Right cardiac atrium (tissue), 5 donors: ENCODE measurements at regions not wholly inside any gene's neighbourhood (a gene's known extent, or its start where the extent isn't known, plus 50 kb on each side); places are given as distances from the start of the nearest gene placed in this dataset.

Source experiments
- ATAC-seq, 2 donors: fragments of 200-7000 bp; cut with Tn5 transposase; one replicate each; pipeline versions ENCODE4 v1.8.0 to v1.9.1; 2020; ENCODE audit warnings: moderate library complexity in 2 of 2, mild to moderate bottlenecking in 1 of 2
- DNase-seq, 3 donors: peaks; one replicate each; pipeline ENCODE4 v3.0.0-alpha.2; 2020
- H3K27ac ChIP-seq: one replicate; pipeline ENCODE4 v1.5.1; 2013; ENCODE audit warnings: mild to moderate bottlenecking, low read length, control low read depth, moderate library complexity
- H3K27me3 ChIP-seq: one replicate; pipeline ENCODE4 v1.6.1; 2013; ENCODE audit not compliant: control insufficient read depth, insufficient read depth
- H3K4me1 ChIP-seq: one replicate; pipeline ENCODE4 v1.6.1; 2013; ENCODE audit warnings: low read length; ENCODE audit not compliant: control insufficient read depth, insufficient read depth
- H3K4me3 ChIP-seq: one replicate; pipeline ENCODE4 v1.5.1; 2013; ENCODE audit warnings: low read length, control low read depth
- H3K9me3 ChIP-seq: one replicate; pipeline ENCODE4 v1.6.1; 2013; ENCODE audit warnings: low read length; ENCODE audit not compliant: control insufficient read depth
- WGBS: extraction: QIAGEN DNeasy Blood & Tissue Kit; methylation state at CpG from one replicate; pipeline ENCODE4 v1.1.7; 2013; 5-methylcytosine and 5-hydroxymethylcytosine counted together
- intact Hi-C, 4 donors: fragments of 100-400 bp; cut with DNase I; formaldehyde crosslinking; loops; one replicate each; pipeline versions ENCODE4 v1.11.0 to v1.14.0; 2022 to 2023
- donor health status: healthy with polysubstance abuse.
- donor health status: DM: no; HTN: yes; CAD: no.
- donor health status: DM: no; HTN: no; CAD: no.
- donor health status: DM: no; HTN: yes; CAD: no; lungs with severe emphysema.
- donor health status: DM: yes; HTN: yes; CAD: no.

DNA sequence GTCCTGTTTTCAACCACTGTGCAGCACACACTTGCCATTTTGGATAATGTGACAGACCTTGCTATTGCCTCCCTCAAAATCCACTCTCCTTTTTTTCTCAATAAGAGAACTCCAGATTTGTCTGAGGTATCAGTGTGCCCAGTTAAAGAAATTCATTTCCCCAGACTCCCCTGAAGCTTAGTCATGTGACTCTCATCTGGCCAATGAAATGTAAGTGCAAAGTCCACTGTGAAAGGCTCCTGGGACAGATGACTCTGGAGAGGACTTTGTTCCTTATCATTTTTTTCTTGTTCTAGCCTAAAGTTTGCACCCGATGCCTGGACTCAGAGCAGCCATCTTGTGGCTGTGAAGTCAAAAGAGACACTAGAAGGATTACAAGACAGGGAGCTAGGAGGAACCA lies 268.6 kb upstream of the LRTM1 start:
- H3K27me3 ChIP-seq, result no peaks in the 10 kb centered on the region
- no peak for DNase-seq
- no peak overlapping the region for H3K27ac ChIP-seq
- 68% methylated on average over 1 of the region's 1 CpG for WGBS
- ATAC-seq, result no peak
- intact Hi-C loops, result no loop called here
- no peaks in the 10 kb centered on the region for H3K4me1 ChIP-seq
- H3K9me3 ChIP-seq, result no peaks in the 10 kb centered on the region
- no peak overlapping the region for H3K4me3 ChIP-seq

DNA sequence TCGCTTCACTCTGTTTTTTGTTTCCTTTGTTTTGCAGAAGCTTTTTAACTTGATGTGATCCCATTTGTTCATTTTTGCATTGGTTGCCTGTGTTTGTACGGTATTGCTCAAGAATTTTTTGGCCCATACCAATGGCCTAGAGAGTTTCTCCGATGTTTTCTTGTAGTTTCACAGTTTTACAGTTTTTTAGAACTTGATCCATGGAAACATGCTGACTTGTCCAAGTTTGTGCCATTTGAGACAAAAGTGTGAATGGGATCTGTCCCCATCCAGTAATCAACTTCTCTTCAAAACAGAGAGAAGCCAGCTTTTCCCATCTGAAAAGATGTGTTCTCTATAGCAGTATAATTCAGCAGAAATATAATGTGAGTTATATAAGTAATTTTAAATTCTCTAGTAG lies 266.5 kb upstream of the LRTM1 start:
- H3K9me3 ChIP-seq, result no peaks in the 10 kb centered on the region
- 80% methylated on average over 3 of the region's 3 CpGs for WGBS
- H3K4me3 ChIP-seq, result no peak overlapping the region
- no peaks in the 10 kb centered on the region for H3K4me1 ChIP-seq
- ATAC-seq (no peak), DNase-seq (no peak)
- H3K27ac ChIP-seq, result no peak overlapping the region
- H3K27me3 ChIP-seq, result no peaks in the 10 kb centered on the region
- intact Hi-C loops, result no loop called here

DNA sequence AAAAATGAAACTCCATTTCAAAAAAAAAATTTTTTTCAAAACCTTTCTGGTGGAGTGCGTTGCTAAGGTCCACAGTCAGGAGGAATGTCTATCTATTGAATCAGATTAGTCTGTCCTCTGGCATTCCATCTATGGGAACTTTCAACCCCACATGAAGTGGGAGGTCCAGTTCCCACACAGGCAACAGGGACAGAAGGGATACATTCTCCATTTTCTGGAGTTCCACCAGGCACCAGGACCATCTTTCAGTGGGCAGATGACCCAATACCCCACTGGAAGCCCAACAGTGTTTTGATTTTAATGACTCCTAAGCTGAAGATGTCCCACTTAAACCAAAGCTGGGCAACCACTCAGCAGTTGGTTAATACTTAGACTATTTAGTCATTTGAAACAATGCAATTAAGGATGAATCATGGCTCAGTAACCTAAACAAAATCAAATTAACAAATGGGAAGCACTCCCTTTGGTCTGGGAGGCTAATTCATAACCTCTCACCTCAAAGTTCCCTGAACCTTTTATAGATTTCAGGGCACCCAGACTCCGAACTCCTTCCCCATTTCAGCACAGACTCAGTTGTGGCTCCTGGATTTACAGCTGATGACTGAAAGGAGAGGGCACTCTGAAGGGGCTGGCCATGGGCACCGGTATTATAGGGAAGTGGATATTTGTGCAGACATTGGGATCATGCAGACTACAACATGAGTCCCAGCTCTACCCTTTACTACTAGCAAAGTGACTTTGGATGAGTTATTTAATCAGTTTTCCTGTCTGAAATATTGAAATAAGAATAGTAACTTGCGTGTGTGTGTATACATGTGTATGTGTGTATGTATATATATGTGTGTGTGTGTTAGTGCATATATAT lies 264.3 kb upstream of the LRTM1 start:
- Histone ChIP-seq H3K9me3 (no peaks in the 10 kb centered on the region), H3K4me3 (no peak overlapping the region), H3K4me1 (no peaks in the 10 kb centered on the region), H3K27me3 (no peaks in the 10 kb centered on the region), H3K27ac (no peak overlapping the region)
- intact Hi-C loops, result no loop called here
- DNase-seq (no peak), ATAC-seq (no peak)
- WGBS, result 83% methylated on average over 4 of the region's 4 CpGs

DNA sequence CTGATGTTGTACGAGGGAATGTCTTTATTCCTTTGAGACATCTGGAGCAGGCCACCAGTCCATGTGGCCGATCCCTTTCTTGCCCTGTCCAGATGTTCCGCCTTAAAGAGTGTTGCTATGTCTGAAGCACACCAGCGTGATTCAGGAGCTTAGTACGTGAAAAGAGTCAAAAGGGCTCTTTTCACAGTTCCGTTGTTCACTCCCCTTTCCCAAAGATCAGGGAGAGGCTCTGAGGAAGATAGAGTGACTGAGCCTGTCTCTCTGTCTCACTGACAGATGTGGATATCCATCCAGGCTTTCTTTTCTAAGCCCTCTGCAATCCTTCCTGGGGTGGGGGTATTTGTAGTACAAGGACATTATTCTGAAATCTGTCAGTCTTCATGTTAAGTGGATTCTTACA lies 262.5 kb upstream of the LRTM1 start:
- WGBS, result 55% methylated on average over 6 of the region's 6 CpGs
- no peaks in the 10 kb centered on the region for H3K27me3 ChIP-seq
- DNase-seq (no peak), ATAC-seq (no peak)
- no peaks in the 10 kb centered on the region for H3K9me3 ChIP-seq
- intact Hi-C loops, result no loop called here
- no peaks in the 10 kb centered on the region for H3K4me1 ChIP-seq
- no peak overlapping the region for H3K27ac ChIP-seq
- no peak overlapping the region for H3K4me3 ChIP-seq

DNA sequence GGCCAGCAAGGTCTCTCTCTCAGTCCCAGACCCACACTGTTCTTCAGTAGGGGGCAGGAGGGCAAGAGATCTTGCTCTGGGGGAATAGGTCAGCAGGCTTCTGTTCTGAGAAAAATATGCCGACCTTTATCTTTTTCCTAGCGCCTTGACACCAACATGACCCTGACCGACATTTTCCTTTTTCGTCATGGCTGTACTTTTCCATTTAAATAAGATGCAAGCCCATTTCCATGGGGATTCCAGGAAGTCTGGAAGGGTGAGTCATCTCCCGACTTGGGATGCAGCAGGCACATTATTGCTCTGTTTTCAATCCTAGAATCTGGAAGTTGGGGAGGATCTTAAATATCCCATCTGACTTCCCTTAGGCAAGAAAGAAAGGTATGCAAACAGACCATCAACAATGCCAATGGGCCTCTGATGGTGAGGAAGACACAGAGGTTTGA lies 261.5 kb upstream of the LRTM1 start:
- Histone ChIP-seq H3K9me3 (no peaks in the 10 kb centered on the region), H3K4me1 (no peaks in the 10 kb centered on the region), H3K4me3 (no peak overlapping the region), H3K27ac (no peak overlapping the region), H3K27me3 (no peaks in the 10 kb centered on the region)
- WGBS, result 48% methylated on average over 5 of the region's 5 CpGs
- ATAC-seq (peak in 1 of 2 donors; percentile 76), DNase-seq (no peak)
- intact Hi-C loops, result loop anchor here in 2 of 4 donors (10.0 kb wide), 1 partner anchor 335 kb away; no protein-coding TSS in a partner anchor

DNA sequence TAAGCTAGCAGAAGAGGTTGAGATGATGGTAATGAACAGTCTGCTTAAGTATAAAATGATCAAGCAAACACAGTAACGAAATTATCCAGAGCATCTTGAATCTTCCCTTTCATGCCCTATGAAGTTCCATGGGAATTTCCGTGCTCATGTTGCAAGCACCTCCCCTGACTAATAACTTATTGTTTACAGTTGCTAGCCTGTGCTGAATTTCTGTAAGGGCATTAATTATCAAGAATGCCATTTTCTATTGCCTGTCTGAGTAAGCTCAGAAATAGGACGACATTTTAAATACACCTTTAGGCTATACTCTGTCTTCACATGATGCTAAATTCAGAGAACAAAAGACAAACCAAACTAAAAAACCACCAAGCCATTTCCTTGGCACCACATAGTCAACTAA lies 257.5 kb upstream of the LRTM1 start:
- H3K9me3 ChIP-seq, result no peaks in the 10 kb centered on the region
- H3K4me1 ChIP-seq, result no peaks in the 10 kb centered on the region
- no peak overlapping the region for H3K27ac ChIP-seq
- DNase-seq (no peak), ATAC-seq (no peak)
- WGBS, result 75% methylated on average over 3 of the region's 3 CpGs
- no peaks in the 10 kb centered on the region for H3K27me3 ChIP-seq
- no peak overlapping the region for H3K4me3 ChIP-seq
- intact Hi-C loops, result loop anchor here in 2 of 4 donors (10.0 kb wide), 1 partner anchor 331 kb away; no protein-coding TSS in a partner anchor

DNA sequence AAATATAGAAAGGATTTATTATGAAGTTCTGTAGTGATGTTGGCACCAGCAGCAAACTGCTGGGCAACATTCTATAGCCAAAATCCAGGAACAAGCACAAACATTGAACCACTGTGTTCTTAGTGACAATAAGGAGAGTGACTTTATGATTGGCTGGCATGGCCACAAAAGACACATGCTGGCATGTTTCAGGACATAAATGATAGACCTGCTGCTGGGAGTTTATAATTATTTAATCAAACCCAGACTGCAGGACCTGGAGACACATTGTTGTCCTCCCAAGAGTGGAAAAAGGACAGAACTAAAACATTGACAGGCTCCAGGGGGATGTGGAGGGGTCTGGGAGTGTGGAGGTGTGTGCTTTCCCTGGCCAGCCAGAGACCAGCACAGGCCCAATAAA lies 255.3 kb upstream of the LRTM1 start:
- ATAC-seq (no peak), DNase-seq (no peak)
- intact Hi-C loops, result loop anchor here in 2 of 4 donors (10.0 kb wide), 1 partner anchor 328 kb away; no protein-coding TSS in a partner anchor
- Histone ChIP-seq H3K4me3 (no peak overlapping the region), H3K27me3 (peaks cover 3% of the 10 kb centered on the region), H3K4me1 (no peaks in the 10 kb centered on the region), H3K9me3 (no peaks in the 10 kb centered on the region), H3K27ac (no peak overlapping the region)

DNA sequence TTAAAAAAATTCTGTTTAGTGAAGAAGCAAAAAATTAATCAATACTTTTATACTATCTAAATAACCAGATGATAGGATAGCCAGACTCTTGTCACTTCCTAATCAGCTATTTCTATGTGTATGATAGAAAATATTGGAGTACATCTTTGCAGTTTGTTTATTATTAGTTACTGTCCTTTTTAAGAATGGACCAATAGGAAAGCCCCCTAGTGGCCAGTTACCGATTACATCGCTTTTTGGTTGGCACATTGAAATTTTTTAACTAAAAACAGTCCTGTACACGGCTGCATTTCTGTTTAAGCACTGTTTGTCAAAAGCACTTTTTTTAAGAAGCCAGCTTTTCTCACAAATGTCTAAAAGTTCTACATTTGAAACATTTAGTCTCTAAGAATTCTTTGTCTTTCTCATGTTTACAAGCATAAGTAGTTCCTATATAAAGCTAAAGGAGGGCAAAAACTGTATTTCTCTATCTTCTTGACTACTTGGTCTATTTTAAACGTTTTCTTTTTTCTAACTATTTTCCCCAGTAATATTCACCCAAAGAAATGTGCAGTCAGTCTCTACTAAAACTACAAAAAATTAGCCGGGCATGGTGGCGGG lies 253.2 kb upstream of the LRTM1 start:
- DNase-seq, result no peak
- intact Hi-C loops, result loop anchor here in 2 of 4 donors (10.0 kb wide), 1 partner anchor 326 kb away; no protein-coding TSS in a partner anchor

DNA sequence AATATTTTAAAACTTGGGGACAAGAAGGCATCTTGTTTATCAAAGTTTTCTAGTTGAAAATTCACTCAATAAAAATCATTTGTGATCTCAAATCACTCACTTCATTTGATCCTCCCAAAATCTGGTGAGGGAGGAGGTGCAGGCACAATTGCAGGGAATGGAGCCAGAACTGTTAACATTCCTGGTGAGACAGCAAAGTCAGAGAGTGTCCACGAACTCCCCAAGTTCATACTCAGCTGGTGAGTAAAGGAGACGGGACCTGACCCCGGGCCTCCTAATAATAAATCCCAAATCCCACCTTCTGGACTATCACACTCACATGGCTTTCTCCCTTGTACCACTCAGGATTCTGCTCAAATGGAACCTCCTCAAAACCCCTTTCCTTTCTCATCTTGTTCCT lies 252.3 kb upstream of the LRTM1 start:
- no peak overlapping the region for H3K4me3 ChIP-seq
- H3K27ac ChIP-seq, result no peak overlapping the region
- intact Hi-C loops, result loop anchor here in 2 of 4 donors (10.0 kb wide), 1 partner anchor 325 kb away; no protein-coding TSS in a partner anchor
- no peaks in the 10 kb centered on the region for H3K9me3 ChIP-seq
- no peak for DNase-seq
- no peak for ATAC-seq
- H3K27me3 ChIP-seq, result peaks cover 3% of the 10 kb centered on the region
- WGBS, result 87% methylated on average over 3 of the region's 3 CpGs
- no peaks in the 10 kb centered on the region for H3K4me1 ChIP-seq

More for the DNA sequence above, 253.2 kb upstream of the LRTM1 start:
- H3K27ac ChIP-seq, result no peak overlapping the region
- H3K4me3 ChIP-seq, result no peak overlapping the region
- 35% methylated on average over 6 of the region's 6 CpGs for WGBS
- no peaks in the 10 kb centered on the region for H3K9me3 ChIP-seq
- ATAC-seq, result no peak
- no peaks in the 10 kb centered on the region for H3K4me1 ChIP-seq
- H3K27me3 ChIP-seq, result peaks cover 3% of the 10 kb centered on the region

DNA sequence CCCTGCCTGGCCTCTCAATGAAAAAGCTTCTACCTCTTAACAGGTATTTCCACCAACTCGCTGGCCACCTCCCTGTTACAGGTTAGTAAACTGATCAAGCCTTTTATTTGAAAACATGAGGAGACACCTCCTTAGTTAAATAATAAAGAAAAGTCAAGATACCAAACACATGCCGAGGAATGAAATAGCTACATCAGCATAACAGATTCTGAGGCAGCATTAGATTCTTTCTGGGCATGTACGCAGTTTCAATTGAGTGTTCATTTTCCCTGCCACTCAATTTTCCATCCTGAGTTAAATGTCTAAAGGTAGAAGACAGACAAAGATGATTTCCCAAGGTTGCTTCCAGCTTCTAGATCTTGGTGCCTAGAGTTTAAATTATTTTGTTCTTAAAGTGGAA lies 250.5 kb upstream of the LRTM1 start:
- no peaks in the 10 kb centered on the region for H3K9me3 ChIP-seq
- WGBS, result 90% methylated on average over 3 of the region's 3 CpGs
- no peak for DNase-seq
- H3K4me1 ChIP-seq, result no peaks in the 10 kb centered on the region
- no peak for ATAC-seq
- peaks cover 3% of the 10 kb centered on the region for H3K27me3 ChIP-seq
- intact Hi-C loops, result loop anchor here in 1 of 4 donors (10.0 kb wide), 1 partner anchor 224 kb away; no protein-coding TSS in a partner anchor
- H3K4me3 ChIP-seq, result no peak overlapping the region
- H3K27ac ChIP-seq, result no peak overlapping the region

DNA sequence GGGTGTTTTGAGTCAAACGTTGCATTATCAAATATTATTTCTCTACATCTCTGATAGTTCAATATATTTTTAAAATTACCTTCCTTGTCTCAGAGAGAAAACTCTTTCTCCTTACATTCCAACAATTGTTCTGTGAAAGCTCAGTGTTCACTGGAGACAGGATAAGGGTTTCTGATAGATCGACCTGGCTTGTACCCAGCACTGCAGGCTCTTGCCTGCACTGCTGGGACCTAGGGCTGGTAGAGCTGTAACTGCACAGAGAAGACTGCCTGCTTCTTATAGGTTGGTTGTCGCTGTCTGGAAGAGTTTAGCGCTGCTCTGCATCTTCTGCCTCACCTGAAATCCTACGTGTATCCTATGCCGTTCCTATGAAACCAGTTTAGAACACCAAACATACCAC lies 249.9 kb upstream of the LRTM1 start:
- H3K9me3 ChIP-seq, result no peaks in the 10 kb centered on the region
- 48% methylated on average over 6 of the region's 6 CpGs for WGBS
- H3K4me1 ChIP-seq, result no peaks in the 10 kb centered on the region
- no peak overlapping the region for H3K27ac ChIP-seq
- DNase-seq (no peak), ATAC-seq (no peak)
- no peak overlapping the region for H3K4me3 ChIP-seq
- intact Hi-C loops, result loop anchor here in 1 of 4 donors (10.0 kb wide), 1 partner anchor 223 kb away; no protein-coding TSS in a partner anchor
- H3K27me3 ChIP-seq, result peaks cover 3% of the 10 kb centered on the region
